CD14-positive monocyte (primary cell): ENCODE measurements at regions not wholly inside any gene's neighbourhood (a gene's known extent, or its start where the extent isn't known, plus 50 kb on each side); places are given as distances from the start of the nearest gene placed in this dataset.

ENCODE experiments used
- DNase-seq, 3 donors: peaks; one replicate each; pipeline ENCODE4 v3.0.0-alpha.2; 2011 to 2022
- H2AFZ ChIP-seq: 2 replicates; pipeline ENCODE4 v1.6.0; 2012; ENCODE audit warnings: mild to moderate bottlenecking, low read depth, low read length, inconsistent platforms; ENCODE audit not compliant: insufficient read depth, poor library complexity, severe bottlenecking
- H3K27ac ChIP-seq, 2 donors: 1 replicate in 1 of 2; 2 replicates in 1 of 2; pipeline ENCODE4 v1.5.1; 2012 to 2013; ENCODE audit warnings: low read length in 2 of 2, control low read depth in 1 of 2, inconsistent platforms in 1 of 2, low read depth in 1 of 2, mild to moderate bottlenecking in 1 of 2
- H3K27me3 ChIP-seq, 2 donors: one replicate each; pipeline versions ENCODE4 v1.6.0 to v1.6.1; 2011 to 2013; ENCODE audit warnings: low read length in 2 of 2; ENCODE audit not compliant: control insufficient read depth in 2 of 2, insufficient read depth in 2 of 2
- H3K36me3 ChIP-seq, 2 donors: replicated peaks in 1 of 2; 1 replicate in 1 of 2; 2 replicates in 1 of 2; pipeline versions ENCODE4 v1.5.1 to v1.6.1; 2012 to 2013; ENCODE audit warnings: low read length in 2 of 2, control low read depth in 1 of 2, inconsistent platforms in 1 of 2, mild to moderate bottlenecking in 1 of 2; ENCODE audit not compliant: insufficient read depth in 2 of 2, control insufficient read depth in 1 of 2
- H3K4me1 ChIP-seq, 2 donors: 1 replicate in 1 of 2; 2 replicates in 1 of 2; pipeline versions ENCODE4 v1.5.1 to v1.6.1; 2012 to 2013; ENCODE audit warnings: low read length in 2 of 2, control low read depth in 1 of 2, inconsistent platforms in 1 of 2, mild to moderate bottlenecking in 1 of 2, moderate library complexity in 1 of 2; ENCODE audit not compliant: insufficient read depth in 2 of 2, control insufficient read depth in 1 of 2
- H3K4me2 ChIP-seq: replicated peaks from 2 replicates; pipeline ENCODE3; 2012; ENCODE audit warnings: low read length, moderate library complexity, mild to moderate bottlenecking; ENCODE audit not compliant: poor library complexity, severe bottlenecking; ENCODE audit errors: extremely low read depth
- H3K4me3 ChIP-seq, 3 experiments: fragments of 200-600 bp in 1 of 3; sonication (generic) in 1 of 3; replicated peaks in 1 of 3; 1 replicate in 2 of 3; 2 replicates in 1 of 3; pipeline ENCODE4 v1.5.1; 2011 to 2013; ENCODE audit warnings: low read length in 3 of 3, mild to moderate bottlenecking in 3 of 3, control low read depth in 2 of 3, low read depth in 2 of 3, inconsistent platforms in 1 of 3, moderate library complexity in 1 of 3
- H3K79me2 ChIP-seq: 2 replicates; pipeline ENCODE4 v1.6.0; 2012; ENCODE audit warnings: mild to moderate bottlenecking, control low read depth, inconsistent platforms, low read length, moderate library complexity; ENCODE audit not compliant: insufficient read depth
- H3K9ac ChIP-seq: 2 replicates; pipeline ENCODE4 v1.6.0; 2017; ENCODE audit warnings: low read length, mild to moderate bottlenecking; ENCODE audit not compliant: insufficient read depth, poor library complexity, severe bottlenecking
- H3K9me3 ChIP-seq, 2 donors: replicated peaks in 1 of 2; 1 replicate in 1 of 2; 2 replicates in 1 of 2; pipeline versions ENCODE4 v1.5.1 to v1.6.1; 2012 to 2013; ENCODE audit warnings: low read length in 2 of 2, control low read depth in 1 of 2; ENCODE audit not compliant: control insufficient read depth in 1 of 2, insufficient read depth in 1 of 2
- H4K20me1 ChIP-seq: 2 replicates; pipeline ENCODE4 v1.6.0; 2012; ENCODE audit warnings: mild to moderate bottlenecking, low read length, control low read depth, moderate library complexity; ENCODE audit not compliant: insufficient read depth
- H3K27ac Mint-ChIP-seq, 7 donors: one replicate each; pipeline ENCODE4 v1.8.0; 2020; ENCODE audit warnings: mild to moderate bottlenecking in 7 of 7, mixed read lengths in 7 of 7, moderate library complexity in 6 of 7, inconsistent platforms in 2 of 7
- H3K27me3 Mint-ChIP-seq, 3 donors: one replicate each; pipeline ENCODE4 v1.8.0; 2021 to 2022; ENCODE audit warnings: low read depth in 3 of 3, mild to moderate bottlenecking in 3 of 3, mixed read lengths in 3 of 3, moderate library complexity in 3 of 3, inconsistent platforms in 1 of 3
- H3K36me3 Mint-ChIP-seq, 2 donors: one replicate each; pipeline ENCODE4 v1.8.0; 2020; ENCODE audit warnings: mixed read lengths in 2 of 2, inconsistent platforms in 1 of 2, mild to moderate bottlenecking in 1 of 2
- H3K4me1 Mint-ChIP-seq: one replicate; pipeline ENCODE4 v1.8.0; 2020; ENCODE audit warnings: mild to moderate bottlenecking, mixed read lengths
- H3K4me3 Mint-ChIP-seq, 2 donors: one replicate each; pipeline ENCODE4 v1.8.0; 2020; ENCODE audit warnings: mild to moderate bottlenecking in 2 of 2, mixed read lengths in 2 of 2, moderate library complexity in 1 of 2
- H3K9me3 Mint-ChIP-seq, 7 donors: one replicate each; pipeline ENCODE4 v1.8.0; 2020 to 2022; ENCODE audit warnings: mixed read lengths in 7 of 7, mild to moderate bottlenecking in 6 of 7, moderate library complexity in 6 of 7, inconsistent platforms in 2 of 7
- CTCF ChIP-seq: fragments of 200-600 bp; IDR thresholded peaks from one replicate; pipeline ENCODE4 v1.8.0; 2022; ENCODE audit warnings: antibody characterized with exemption, mild to moderate bottlenecking
- intact Hi-C, 2 donors: fragments of 100-400 bp; cut with micrococcal nuclease; formaldehyde crosslinking; loops; one replicate each; pipeline versions ENCODE4 v1.15.0 to v1.15.1; 2023

GRCh38 chr5:108524564-108524963 lies 142.7 kb upstream of the FBXL17 start:
- Histone ChIP-seq H3K9ac (no peak overlapping the region), H3K79me2 (no peaks in the 10 kb centered on the region), H3K27ac (no peak overlapping the region), H3K4me1 (no peaks in the 10 kb centered on the region), H3K27me3 (no peaks in the 10 kb centered on the region), H3K4me3 (no peak overlapping the region), H3K4me2 (no peak overlapping the region), H4K20me1 (no peaks in the 10 kb centered on the region), H3K9me3 (no peaks in the 10 kb centered on the region), H3K36me3 (no peaks in the 10 kb centered on the region), H2AFZ (no peak overlapping the region)
- Mint-ChIP-seq H3K9me3 (peaks cover 3 to 10% (median 5%) of the 10 kb centered on the region in 7 donors), H3K27ac (no peak overlapping the region), H3K36me3 (no peaks in the 10 kb centered on the region), H3K4me1 (no peaks in the 10 kb centered on the region), H3K27me3 (peaks cover 0 to 2% (median 0%) of the 10 kb centered on the region in 3 donors), H3K4me3 (no peak overlapping the region)
- TF ChIP-seq CTCF = no peak
- intact Hi-C loops = no loop called here
- DNase-seq = no peak

GRCh38 chr5:108523360-108523759 lies 141.5 kb upstream of the FBXL17 start:
- no peak for TF ChIP-seq CTCF
- H3K27ac Mint-ChIP-seq = no peak overlapping the region
- no peaks in the 10 kb centered on the region for H3K36me3 ChIP-seq
- H3K4me1 Mint-ChIP-seq = no peaks in the 10 kb centered on the region
- H3K4me2 ChIP-seq = no peak overlapping the region
- H3K4me3 Mint-ChIP-seq = no peak overlapping the region
- H3K9ac ChIP-seq = no peak overlapping the region
- peaks cover 3 to 10% (median 5%) of the 10 kb centered on the region in 7 donors for H3K9me3 Mint-ChIP-seq
- no peaks in the 10 kb centered on the region for H3K79me2 ChIP-seq
- DNase-seq = no peak
- intact Hi-C loops = no loop called here
- no peak overlapping the region for H2AFZ ChIP-seq
- peaks cover 0 to 2% (median 0%) of the 10 kb centered on the region in 3 donors for H3K27me3 Mint-ChIP-seq
- H3K27me3 ChIP-seq = no peaks in the 10 kb centered on the region
- no peaks in the 10 kb centered on the region for H4K20me1 ChIP-seq
- no peak overlapping the region for H3K27ac ChIP-seq
- no peaks in the 10 kb centered on the region for H3K4me1 ChIP-seq
- H3K36me3 Mint-ChIP-seq = no peaks in the 10 kb centered on the region
- no peak overlapping the region for H3K4me3 ChIP-seq
- H3K9me3 ChIP-seq = no peaks in the 10 kb centered on the region
